HCT116 (cell line): ENCODE measurements at regions not wholly inside any gene's neighbourhood (a gene's known extent, or its start where the extent isn't known, plus 50 kb on each side); places are given as distances from the start of the nearest gene placed in this dataset.

Experiments
- ATAC-seq: fragments of 200-7000 bp; cut with Tn5 transposase; 2 replicates; pipeline ENCODE4 v1.9.1; 2020; ENCODE audit warnings: mild to moderate bottlenecking, moderate library complexity
- BruUV-seq: library from RNA; stranded (reverse); fragments of 400-500 nt; replicated peaks from 2 replicates; lab custom pipeline; 2021; lab: Mats Ljungman, UMichigan
- CTCF ChIA-PET: fragments of 300-600 bp; sonication (Branson Sonifier 250); formaldehyde crosslinking; loops from one replicate; lab custom pipeline; 2021; ENCODE audit warnings: antibody characterized with exemption; lab: Charles Lee
- POLR2A ChIA-PET: fragments of 300-600, 350-600 bp; sonication (Branson Sonifier 250); formaldehyde crosslinking; loops from one replicate; lab custom pipeline; 2021; ENCODE audit warnings: antibody characterized with exemption; lab: Charles Lee
- RAD21 ChIA-PET, 2 experiments: fragments of 300-600 bp; sonication (Branson Sonifier 250); formaldehyde crosslinking; loops; one replicate each; lab custom pipeline; 2023; ENCODE audit warnings: low total read pairs in 2 of 2; ENCODE audit not compliant: uncharacterized antibody in 2 of 2, unreplicated experiment in 2 of 2, low non-redundant PET in 1 of 2; lab: Charles Lee
- DNase-seq: peaks from one replicate; pipeline ENCODE4 v3.0.0-alpha.2; 2010; ENCODE audit warnings: low read depth, low spot score
- H2AFZ ChIP-seq: fragments of 200-600 bp; shearing (Covaris generic), sonication (generic); 2 replicates; pipeline ENCODE4 v1.6.1; 2017; ENCODE audit warnings: low read depth, mixed run types, mixed read lengths, antibody characterized with exemption, low read length; ENCODE audit not compliant: poor library complexity, severe bottlenecking
- H3K27ac ChIP-seq: 2 replicates; pipeline ENCODE4 v1.5.1; 2012; ENCODE audit warnings: low read depth, low read length
- H3K27me3 ChIP-seq: fragments of 200-600 bp; sonication (generic); 2 replicates; pipeline ENCODE4 v1.6.1; 2016; ENCODE audit warnings: mixed run types, low read length, mixed read lengths; ENCODE audit not compliant: insufficient read depth
- H3K36me3 ChIP-seq, 2 experiments: fragments of 200-500 bp in 1 of 2; fragments of 200-600 bp in 1 of 2; sonication (Bioruptor generic) in 1 of 2; sonication (generic) in 1 of 2; 2 replicates each; pipeline versions ENCODE4 v1.5.1 to v1.6.1; 2014 to 2016; ENCODE audit warnings: low read length in 2 of 2, inconsistent platforms in 1 of 2, mixed read lengths in 1 of 2, mixed run types in 1 of 2; ENCODE audit not compliant: insufficient read depth in 2 of 2, control insufficient read depth in 1 of 2
- H3K4me1 ChIP-seq, 2 experiments: fragments of 200-600 bp in 1 of 2; sonication (generic) in 1 of 2; 2 replicates each; pipeline versions ENCODE4 v1.5.1 to v1.6.1; 2012 to 2017; ENCODE audit warnings: low read length in 2 of 2, inconsistent platforms in 1 of 2, mild to moderate bottlenecking in 1 of 2, mixed read lengths in 1 of 2, mixed run types in 1 of 2, moderate library complexity in 1 of 2; ENCODE audit not compliant: insufficient read depth in 2 of 2, control insufficient read depth in 1 of 2
- H3K4me2 ChIP-seq: fragments of 200-600 bp; sonication (generic); 2 replicates; pipeline ENCODE4 v1.6.1; 2017; ENCODE audit warnings: mixed run types, low read length, mixed read lengths
- H3K4me3 ChIP-seq, 2 experiments: fragments of 200-600 bp in 1 of 2; sonication (generic) in 1 of 2; replicated peaks in 1 of 2; 2 replicates each; pipeline ENCODE4 v1.5.1; 2011 to 2016; ENCODE audit warnings: low read length in 2 of 2, control low read depth in 1 of 2, low read depth in 1 of 2, mild to moderate bottlenecking in 1 of 2, mixed read lengths in 1 of 2, mixed run types in 1 of 2
- H3K79me2 ChIP-seq: fragments of 200-600 bp; sonication (generic); 2 replicates; pipeline ENCODE4 v1.6.1; 2017; ENCODE audit warnings: mild to moderate bottlenecking, mixed run types, low read length, moderate library complexity, mixed read lengths; ENCODE audit not compliant: insufficient read depth
- H3K9ac ChIP-seq: fragments of 200-600 bp; sonication (generic); 2 replicates; pipeline ENCODE4 v1.6.1; 2016; ENCODE audit warnings: low read length, mixed read lengths
- H3K9me2 ChIP-seq: fragments of 200-600 bp; sonication (generic), shearing (Covaris generic); 2 replicates; pipeline ENCODE4 v1.6.1; 2017; ENCODE audit warnings: mixed run types, mild to moderate bottlenecking, moderate library complexity; ENCODE audit not compliant: insufficient read depth
- H3K9me3 ChIP-seq, 2 experiments: fragments of 200-500 bp in 1 of 2; fragments of 200-600 bp in 1 of 2; sonication (Bioruptor generic) in 1 of 2; sonication (generic) in 1 of 2; 2 replicates each; pipeline ENCODE4 v1.6.1; 2014 to 2017; ENCODE audit warnings: low read length in 2 of 2, mixed read lengths in 2 of 2, inconsistent platforms in 1 of 2, low read depth in 1 of 2, mild to moderate bottlenecking in 1 of 2, mixed run types in 1 of 2, moderate library complexity in 1 of 2; ENCODE audit not compliant: control insufficient read depth in 1 of 2, insufficient read depth in 1 of 2
- H4K20me1 ChIP-seq: fragments of 200-600 bp; sonication (generic), shearing (Covaris generic); 2 replicates; pipeline ENCODE4 v1.6.1; 2017; ENCODE audit warnings: mixed run types, mild to moderate bottlenecking, moderate library complexity; ENCODE audit not compliant: insufficient read depth
- ATF3 ChIP-seq: IDR thresholded peaks from 2 replicates; pipeline ENCODE4 v1.6.1; 2012
- EGR1 ChIP-seq: IDR thresholded peaks from 2 replicates; pipeline ENCODE4 v1.6.1; 2012; ENCODE audit warnings: low read depth
- POLR2A ChIP-seq: IDR thresholded peaks from 2 replicates; pipeline ENCODE4 v1.7.0; 2011; ENCODE audit warnings: borderline replicate concordance; ENCODE audit not compliant: insufficient read depth, insufficient read length; ENCODE audit errors: extremely low read depth
- POLR2AphosphoS5 ChIP-seq: IDR thresholded peaks from 2 replicates; pipeline ENCODE4 v1.6.1; 2011; ENCODE audit warnings: mild to moderate bottlenecking, low read depth, low read length, moderate library complexity
- REST ChIP-seq: IDR thresholded peaks from 2 replicates; pipeline ENCODE4 v1.6.1; 2012; ENCODE audit warnings: low read depth
- SRF ChIP-seq: IDR thresholded peaks from 2 replicates; pipeline ENCODE4 v1.6.1; 2012; ENCODE audit warnings: low read depth
- TCF7L2 ChIP-seq: IDR thresholded peaks from 2 replicates; pipeline ENCODE4 v1.7.0; 2011; ENCODE audit warnings: borderline replicate concordance, inconsistent platforms; ENCODE audit not compliant: insufficient read depth, insufficient read length; ENCODE audit errors: extremely low read depth
- ZFX ChIP-seq: fragments of 450-650 bp; IDR thresholded peaks from 2 replicates; pipeline ENCODE4 v1.6.1; 2017
- intact Hi-C: fragments of 100-400 bp; cut with micrococcal nuclease; formaldehyde crosslinking; loops from 2 replicates; pipeline ENCODE4 v1.10.0; 2022

GRCh38 chr1:106721790-106722189 lies 334.7 kb upstream of the PRMT6 start:
- ATAC-seq: no peak
- DNase-seq: no peak
- no TSS peak for BruUV-seq
- Histone ChIP-seq H3K9ac (no peak overlapping the region), H3K9me3 (peaks cover 23 to 26% of the 10 kb centered on the region in 2 experiments; a peak in 3 of 4 replicates), H3K27me3 (no peaks in the 10 kb centered on the region), H3K4me1 (no peaks in the 10 kb centered on the region), H3K4me2 (no peak overlapping the region), H3K9me2 (no peaks in the 10 kb centered on the region), H3K27ac (no peak overlapping the region), H3K36me3 (no peaks in the 10 kb centered on the region), H3K4me3 (no peak overlapping the region), H2AFZ (no peak overlapping the region), H3K79me2 (no peaks in the 10 kb centered on the region), H4K20me1 (no peaks in the 10 kb centered on the region)
- ChIA-PET CTCF (no interaction called here), RAD21 (no interaction called here), POLR2A (no interaction called here)
- intact Hi-C loops: no loop called here
- no peak for TF ChIP-seq POLR2AphosphoS5
- TF ChIP-seq ZFX: no peak
- no peak for TF ChIP-seq TCF7L2
- no peak for TF ChIP-seq REST
- no peak for TF ChIP-seq POLR2A
- TF ChIP-seq ATF3: no peak
- no peak for TF ChIP-seq EGR1
- no peak for TF ChIP-seq SRF
